Smooth muscle cell of the brain vasculature (primary cell): ENCODE measurements at regions not wholly inside any gene's neighbourhood (a gene's known extent, or its start where the extent isn't known, plus 50 kb on each side); places are given as distances from the start of the nearest gene placed in this dataset.

Experiments
- DNase-seq: peaks from one replicate; pipeline ENCODE4 v3.0.0-alpha.2; 2012; ENCODE audit warnings: low read depth, low spot score

- DNase-seq, result no peak
These were observed 102.1 kb upstream of the MLIP start for GRCh38 chr6:54009052-54009654.

DNA sequence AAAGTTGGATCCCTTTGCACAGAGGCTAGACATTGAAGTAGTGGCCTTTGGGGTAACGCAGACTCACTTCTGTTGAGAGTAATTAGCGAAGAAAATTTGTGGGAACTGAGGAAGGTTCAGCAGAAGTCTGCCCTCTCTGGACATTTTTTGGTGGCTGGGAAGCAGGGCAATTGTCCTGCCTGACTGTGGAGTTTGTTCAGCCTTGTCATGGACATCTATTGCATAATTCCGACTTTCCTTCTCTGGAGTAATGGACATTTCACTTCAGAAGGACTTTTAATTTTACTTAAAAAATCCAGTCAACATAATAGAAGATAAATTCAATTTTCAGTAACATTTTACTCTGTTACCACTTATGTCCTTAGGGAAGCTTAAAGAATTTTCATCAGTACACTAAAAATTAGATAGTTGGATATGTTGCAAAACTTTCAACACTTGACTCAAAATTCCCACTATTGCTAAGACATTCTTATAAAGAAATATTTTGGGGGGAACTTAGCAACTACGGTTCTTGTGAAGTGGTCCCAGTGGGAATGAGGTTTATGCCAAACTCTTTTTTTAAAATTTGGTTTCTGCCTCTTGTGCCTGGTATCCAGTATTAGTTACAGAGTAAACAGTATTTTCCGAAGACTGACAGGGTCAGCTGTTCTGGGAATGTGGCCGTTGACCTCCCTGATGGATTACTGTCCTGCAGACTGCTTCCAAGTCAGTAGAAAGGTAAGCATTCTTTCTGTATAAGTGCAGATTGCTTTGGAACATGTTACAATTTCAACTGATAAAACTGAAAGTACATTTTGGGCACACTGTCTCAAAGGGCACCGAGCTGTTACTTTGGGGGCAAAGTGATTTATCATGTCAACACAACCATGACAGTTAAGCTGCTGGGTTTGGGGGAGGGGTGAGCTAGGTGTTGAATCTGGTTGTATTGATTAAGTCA lies 100.6 kb upstream of the MLIP start:
- DNase-seq, result peak; percentile 41

GRCh38 chr6:54011277-54011648 lies 100.0 kb upstream of the MLIP start:
- no peak for DNase-seq

DNA sequence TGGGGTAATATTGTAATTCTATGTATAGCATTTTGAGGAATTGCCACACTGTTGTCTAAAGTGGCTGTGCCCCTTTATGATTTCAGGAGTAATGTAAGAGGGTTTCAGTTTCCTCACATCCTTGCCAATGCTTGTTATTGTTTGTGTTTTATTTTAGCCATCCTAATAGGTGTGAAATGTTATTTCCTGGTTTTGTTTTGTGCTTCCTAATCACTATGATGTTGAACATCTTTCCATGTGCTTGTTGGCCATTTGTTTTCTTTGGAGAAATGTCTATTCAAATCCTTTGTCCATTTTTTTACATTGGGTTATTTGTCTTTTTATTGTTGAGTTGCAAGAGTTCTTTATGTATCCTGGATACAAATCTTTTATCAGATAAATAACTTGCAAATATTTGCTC lies 97.3 kb upstream of the MLIP start:
- DNase-seq, result no peak

DNA sequence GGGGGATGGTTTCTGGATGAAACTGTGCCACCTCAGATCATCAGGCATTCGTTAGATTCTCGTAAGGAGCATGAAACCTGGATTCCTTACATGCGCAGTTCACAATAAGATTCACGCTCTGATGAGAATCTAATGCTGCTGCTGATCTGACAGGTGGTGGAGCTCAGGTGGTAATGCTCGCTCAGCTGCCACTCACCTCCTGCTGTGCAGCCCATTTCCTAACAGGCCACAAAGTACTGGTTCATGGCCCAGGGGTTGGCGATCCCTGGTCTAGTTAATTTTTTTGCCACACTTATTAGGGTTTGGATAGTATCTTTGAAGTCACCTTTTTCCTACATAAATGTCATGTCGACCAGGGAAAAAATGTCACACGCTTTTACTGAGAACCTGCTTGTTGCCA lies 96.8 kb upstream of the MLIP start:
- DNase-seq, result no peak

DNA sequence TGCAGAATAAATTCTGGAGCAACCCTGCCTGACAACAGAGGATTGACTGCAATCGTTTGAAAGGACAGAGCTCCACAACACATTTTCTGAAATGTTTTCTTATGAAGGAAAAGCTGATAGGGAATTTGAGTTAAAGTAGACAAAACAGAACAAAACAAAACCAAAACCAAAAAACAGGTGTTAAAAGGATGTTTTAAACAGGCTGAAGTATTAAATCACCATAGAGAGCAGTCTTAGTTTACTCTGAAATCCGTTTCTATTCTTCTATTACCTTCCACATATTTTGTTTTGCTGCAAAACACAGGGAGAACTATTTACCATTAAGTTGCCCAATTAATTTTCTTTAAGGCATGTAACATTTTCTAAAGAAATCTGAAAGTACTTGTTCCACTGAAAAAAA lies 93.4 kb upstream of the MLIP start:
- no peak for DNase-seq

- no peak for DNase-seq
These were observed 92.5 kb upstream of the MLIP start for GRCh38 chr6:54018722-54019121.

GRCh38 chr6:54019860-54020259 lies 91.4 kb upstream of the MLIP start:
- no peak for DNase-seq

GRCh38 chr6:54020334-54020733 lies 90.9 kb upstream of the MLIP start:
- DNase-seq, result no peak

GRCh38 chr6:54026652-54027400 lies 84.4 kb upstream of the MLIP start:
- no peak for DNase-seq

DNA sequence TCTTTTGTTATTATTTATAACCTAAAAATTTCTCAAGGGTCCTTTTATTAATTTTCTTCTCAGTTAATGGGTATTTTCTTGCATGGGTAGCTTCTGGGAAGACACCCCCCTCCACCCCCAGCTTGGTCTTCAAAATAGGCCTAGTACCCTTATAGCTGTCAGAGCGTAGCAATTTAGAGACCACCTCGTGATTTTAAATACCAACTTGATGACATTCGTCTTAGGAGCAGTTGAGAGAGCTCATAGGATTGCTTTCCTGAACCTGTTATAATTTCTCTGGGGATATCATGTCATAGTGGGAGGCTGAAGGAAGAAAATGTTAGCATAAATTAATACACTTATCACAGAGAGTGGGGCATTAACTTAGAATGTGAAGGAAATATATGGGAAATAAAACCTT lies 83.1 kb upstream of the MLIP start:
- no peak for DNase-seq

GRCh38 chr6:54029187-54029586 lies 82.1 kb upstream of the MLIP start:
- DNase-seq, result no peak

DNA sequence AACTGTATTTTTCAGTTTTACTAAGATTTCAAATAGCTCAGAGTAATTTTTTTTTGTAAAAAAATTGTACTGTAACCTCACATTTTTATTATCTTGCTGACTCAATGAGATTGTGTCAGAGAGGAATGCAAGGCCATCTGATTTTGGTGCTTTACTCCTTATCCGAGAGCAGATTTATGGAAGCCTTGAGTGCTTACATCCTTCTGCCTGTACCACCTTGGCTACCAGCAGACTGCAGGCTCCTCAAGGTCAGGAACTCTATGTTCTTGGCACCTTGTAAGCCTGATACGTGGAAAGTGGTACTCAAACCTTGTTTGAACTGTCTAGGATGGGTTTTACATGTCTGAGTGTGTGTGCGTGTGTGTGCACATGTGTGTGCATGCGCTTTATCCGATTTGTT lies 80.1 kb upstream of the MLIP start:
- no peak for DNase-seq

DNA sequence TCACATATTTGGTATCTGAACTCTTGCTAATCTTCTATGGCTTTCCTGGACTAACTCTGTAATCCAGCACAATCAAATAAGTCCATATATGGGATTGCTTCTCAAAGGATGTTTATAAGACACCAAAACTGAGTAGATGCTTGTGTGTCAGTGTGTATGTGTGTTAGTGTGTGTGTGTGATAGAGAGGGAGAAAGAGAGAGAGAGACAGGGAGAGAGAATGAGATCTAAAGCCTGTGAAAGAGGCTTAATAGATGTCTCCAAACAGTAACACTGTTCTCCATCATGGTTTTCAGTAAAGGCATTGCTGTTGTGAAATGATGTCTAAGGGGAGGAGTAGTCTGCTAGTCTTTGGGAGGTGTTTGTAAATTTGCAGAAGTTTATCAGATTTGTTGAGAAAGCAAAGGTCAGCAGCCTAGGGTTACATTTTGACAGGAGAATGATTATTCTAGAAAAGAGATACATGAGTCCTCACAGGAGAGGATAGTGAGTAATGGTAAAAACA lies 73.9 kb upstream of the MLIP start:
- DNase-seq, result no peak

DNA sequence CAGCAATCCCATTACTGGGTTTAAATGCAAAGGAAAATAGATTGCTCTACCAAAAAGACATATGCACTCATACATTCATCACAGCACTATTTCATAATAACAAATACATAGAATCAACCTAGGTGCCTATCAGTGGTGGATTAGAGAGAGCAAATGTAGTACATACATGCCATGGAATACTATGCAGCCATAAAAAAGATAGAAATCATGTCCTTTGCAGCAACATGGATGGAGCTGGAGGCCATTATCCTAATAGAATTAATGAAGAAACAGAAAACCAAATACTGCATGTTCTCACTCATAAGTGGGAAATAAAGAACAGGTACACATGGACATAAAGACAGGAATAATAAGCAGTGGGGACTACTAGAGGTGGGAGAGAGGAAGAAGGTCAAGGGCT lies 70.7 kb upstream of the MLIP start:
- no peak for DNase-seq

DNA sequence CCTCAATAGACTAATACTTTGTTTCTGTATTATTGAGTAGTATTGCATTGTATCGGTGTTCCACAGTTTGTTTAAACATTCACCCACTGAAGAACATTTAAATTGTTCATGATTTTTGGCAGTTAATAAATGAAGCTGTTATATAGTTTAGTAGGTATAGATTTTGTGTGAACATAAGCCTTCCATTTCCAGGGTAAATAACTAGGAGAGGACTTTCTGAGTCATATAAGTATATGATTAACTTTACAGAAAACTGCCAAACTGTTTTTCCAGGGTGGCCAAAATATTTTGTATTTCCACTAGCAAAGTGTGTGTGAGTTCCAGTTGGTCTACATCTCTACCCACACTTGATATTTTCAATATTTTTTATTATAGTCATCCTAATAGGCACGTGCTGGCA lies 70.0 kb upstream of the MLIP start:
- no peak for DNase-seq

- no peak for DNase-seq
These were observed 67.9 kb upstream of the MLIP start for GRCh38 chr6:54043360-54043759.

DNA sequence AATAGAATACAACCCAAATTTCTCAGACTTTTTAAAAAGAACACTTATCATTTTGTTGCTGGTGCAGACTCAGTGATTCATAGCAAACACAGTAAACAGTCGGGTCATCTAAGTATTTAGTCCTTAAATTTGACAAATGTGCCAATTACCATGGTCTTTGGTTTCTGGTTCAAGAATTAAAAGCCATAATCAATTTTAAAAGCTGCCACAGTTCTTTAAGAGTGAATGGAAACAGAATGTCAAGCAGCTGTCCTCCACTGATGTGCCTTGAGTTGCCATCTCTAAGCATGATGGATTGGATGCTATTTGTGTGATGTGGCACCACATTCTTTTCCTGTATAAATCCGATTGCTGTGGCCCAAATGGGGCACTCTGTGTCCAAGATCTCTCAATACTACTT lies 67.2 kb upstream of the MLIP start:
- no peak for DNase-seq

- DNase-seq, result no peak
These were observed 62.5 kb upstream of the MLIP start for GRCh38 chr6:54048782-54049181.

DNA sequence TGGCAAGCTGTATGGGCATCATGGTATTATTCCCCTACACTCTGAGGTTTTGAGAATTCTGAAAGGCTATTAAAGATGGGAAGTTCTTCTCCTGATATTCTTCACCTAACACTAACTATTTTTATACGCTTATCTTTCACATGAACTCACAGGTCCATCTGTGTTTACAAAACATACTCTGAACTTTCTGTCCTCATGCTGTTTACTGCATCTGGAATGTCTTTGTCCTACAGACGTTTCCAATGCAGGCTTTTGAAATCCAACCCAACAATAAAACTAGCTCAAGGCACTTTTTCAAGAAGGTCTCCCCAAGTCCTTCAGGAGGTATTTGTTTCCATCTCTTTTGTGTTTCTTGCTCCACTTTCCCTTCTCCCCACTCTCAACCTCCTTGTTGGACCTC lies 60.5 kb upstream of the MLIP start:
- no peak for DNase-seq

GRCh38 chr6:54053881-54054391 lies 57.3 kb upstream of the MLIP start:
- DNase-seq, result peak; percentile 28

DNA sequence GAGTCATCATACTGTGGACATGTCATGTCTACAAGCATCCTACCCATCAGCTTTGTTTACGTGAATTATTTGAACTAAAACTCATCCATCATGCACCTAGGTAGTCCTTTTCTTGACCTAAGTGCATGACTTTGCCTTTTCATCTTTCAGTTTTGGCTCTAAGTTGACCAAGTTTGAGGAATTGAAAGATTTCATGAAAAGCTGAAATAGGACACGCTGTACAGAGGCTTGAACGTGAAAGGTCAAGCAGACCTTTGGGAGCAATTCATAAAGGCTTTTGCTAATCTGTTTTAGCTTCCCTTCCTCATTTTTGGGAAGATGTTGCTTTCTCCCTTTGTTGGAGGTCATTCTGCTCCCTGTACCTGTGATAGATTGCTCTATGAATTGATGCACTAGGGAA lies 55.1 kb upstream of the MLIP start:
- DNase-seq, result no peak
